HG02798 (cell line): ENCODE measurements at regions not wholly inside any gene's neighbourhood (a gene's known extent, or its start where the extent isn't known, plus 50 kb on each side); places are given as distances from the start of the nearest gene placed in this dataset.
"Not testable (repeated sequence)": the region's sequence is repeated elsewhere in the genome, so short reads cannot be mapped to it uniquely, and the experiment has no call there.

Experiments
- ATAC-seq: cut with Tn5 transposase; IDR thresholded peaks from one replicate; pipeline ENCODE4 v1.9.1; 2021; ENCODE audit warnings: mild to moderate bottlenecking; ENCODE audit not compliant: unreplicated experiment, poor library complexity

DNA sequence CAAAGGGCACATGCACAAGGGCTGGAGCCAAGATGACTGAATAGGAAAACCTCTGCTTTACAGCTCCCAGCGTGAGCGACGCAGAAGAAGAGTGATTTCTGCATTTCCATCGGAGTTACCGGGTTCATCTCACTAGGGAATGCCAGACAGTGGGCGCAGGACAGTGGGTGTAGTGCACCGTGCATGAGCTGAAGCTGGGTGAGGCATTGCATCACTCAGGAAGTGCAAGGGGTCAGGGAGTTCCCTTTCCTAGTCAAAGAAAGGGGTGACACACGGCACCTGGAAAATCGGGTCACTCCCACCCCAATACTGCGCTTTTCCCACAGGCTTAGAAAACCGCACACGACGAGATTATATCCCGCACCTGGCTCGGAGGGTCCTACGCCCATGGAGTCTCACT is 64.5 kb upstream of the HTR1E start:
- ATAC-seq, result not testable (repeated sequence)

DNA sequence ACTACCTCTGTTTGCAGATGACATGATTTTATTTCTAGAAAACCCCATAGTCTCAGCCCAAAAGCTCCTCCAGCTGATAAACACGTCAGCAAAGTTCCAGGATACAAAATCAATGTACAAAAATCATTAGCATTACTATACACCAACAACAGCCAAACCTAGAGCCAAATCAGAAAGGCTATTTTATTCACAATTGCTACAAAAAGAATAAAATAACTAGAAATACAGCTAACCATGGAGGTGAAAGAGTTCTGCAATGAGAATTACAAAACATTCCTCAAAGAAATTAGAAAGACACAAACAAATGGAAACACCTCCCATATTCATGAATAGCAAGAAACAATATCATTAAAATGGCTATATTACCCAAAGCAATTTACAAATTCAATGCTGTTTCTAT is 65.6 kb upstream of the HTR1E start:
- no peak for ATAC-seq

DNA sequence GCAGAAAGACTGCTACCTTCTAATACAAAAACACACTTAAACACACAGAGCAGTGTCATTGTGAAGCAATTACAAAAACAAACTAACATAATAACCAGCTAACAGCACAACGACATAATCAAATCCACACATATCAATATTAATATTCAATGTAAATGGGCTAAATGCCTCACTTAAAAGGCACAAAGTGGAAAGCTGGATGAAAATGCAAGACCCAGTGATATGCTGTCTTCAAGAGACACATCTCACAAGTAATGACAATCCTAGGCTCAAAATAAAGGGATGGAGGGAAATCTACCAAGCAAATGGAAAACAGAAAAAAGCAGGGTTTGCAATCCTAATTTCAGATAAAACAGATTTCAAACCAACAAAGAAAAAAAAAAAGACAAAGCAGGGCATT is 67.8 kb upstream of the HTR1E start:
- ATAC-seq, result no peak

GRCh38 chr6:86859513-86859912 is 77.8 kb upstream of the HTR1E start:
- no peak for ATAC-seq

DNA sequence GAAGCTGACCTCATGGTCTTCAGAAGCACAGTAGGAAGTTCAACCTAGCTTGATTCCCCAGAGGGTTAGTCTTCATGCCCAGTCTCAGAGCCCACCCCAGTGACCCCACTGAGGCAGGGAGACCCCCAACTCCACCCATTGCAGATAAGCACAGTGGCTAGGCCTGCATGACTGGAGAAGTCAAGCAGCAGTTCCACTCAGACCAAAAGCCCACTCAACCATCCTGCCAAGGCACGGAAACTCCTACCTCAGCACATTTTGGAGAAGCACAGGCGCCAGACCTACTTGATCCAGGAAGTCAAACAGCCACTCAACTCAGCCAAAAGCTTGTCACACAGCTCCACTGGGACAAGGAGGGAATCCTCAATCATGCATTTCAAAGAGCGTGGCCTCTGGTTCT is 78.4 kb upstream of the HTR1E start:
- no peak for ATAC-seq

DNA sequence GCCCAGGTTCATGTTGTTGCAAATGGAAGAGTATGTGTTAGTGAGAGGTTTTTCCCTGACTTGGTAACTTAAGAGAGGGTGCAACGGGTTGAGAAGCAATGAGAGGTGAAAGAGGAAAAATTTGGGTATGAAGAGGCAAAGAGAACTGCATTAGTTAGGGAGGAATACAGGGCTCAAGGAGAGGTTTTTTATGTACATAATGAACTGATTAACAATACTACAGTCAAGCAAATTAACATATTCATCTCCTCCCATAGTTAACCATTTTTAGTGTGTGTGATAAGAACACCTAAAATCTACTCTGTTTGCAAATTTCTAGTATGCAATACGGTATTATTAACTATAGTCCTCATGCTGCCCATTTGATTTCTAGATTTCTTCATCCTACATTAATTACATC is 79.5 kb upstream of the HTR1E start:
- ATAC-seq, result no peak

- peak; percentile 67 for ATAC-seq
These were observed 80.3 kb upstream of the HTR1E start for GRCh38 chr6:86856937-86857563.

DNA sequence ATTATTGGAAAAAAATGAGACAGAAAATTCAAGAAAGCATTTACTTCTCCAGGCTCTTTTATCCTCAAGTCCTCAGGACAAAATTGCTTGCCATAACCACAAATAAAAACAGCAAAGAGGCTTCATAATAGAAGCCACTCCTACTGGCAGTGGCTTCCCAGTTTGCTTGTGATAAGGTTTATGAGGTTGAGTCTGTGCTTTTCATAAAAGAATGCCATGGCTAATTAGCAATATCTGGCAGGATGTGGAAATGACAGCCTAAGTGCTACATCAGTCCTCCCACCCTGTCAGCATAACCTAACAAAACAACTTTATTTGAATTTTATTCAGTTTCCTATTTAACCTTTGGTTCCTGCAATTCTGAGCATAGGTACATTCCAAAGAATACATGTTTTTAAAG is 80.9 kb upstream of the HTR1E start:
- ATAC-seq, result no peak

GRCh38 chr6:86848986-86849385 is 88.3 kb upstream of the HTR1E start:
- ATAC-seq, result no peak

- no peak for ATAC-seq
These were observed 104.6 kb upstream of the HTR1E start for GRCh38 chr6:86832686-86833085.

DNA sequence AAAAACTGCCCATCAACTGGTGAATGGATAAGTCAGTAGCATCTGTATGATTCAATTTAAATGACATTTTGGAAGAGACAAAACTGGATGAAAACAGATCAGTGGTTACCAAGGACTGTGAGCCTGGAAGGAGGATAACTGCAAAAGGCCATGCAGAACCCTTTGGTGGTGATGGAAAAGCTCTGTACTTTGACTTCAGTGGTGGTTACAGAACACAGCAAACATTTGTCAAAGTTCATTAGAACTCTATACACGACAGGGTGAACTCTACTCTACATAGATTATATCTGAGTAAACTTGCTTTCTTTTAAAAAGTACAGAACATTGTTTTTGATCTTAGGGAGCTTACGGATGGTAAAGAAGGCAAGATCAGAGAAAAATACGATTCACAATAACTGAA is 111.9 kb upstream of the HTR1E start:
- ATAC-seq, result no peak

- ATAC-seq, result no peak
These were observed 114.6 kb upstream of the HTR1E start for GRCh38 chr6:86822747-86823146.

GRCh38 chr6:86820750-86821149 is 116.6 kb upstream of the HTR1E start:
- ATAC-seq, result no peak

DNA sequence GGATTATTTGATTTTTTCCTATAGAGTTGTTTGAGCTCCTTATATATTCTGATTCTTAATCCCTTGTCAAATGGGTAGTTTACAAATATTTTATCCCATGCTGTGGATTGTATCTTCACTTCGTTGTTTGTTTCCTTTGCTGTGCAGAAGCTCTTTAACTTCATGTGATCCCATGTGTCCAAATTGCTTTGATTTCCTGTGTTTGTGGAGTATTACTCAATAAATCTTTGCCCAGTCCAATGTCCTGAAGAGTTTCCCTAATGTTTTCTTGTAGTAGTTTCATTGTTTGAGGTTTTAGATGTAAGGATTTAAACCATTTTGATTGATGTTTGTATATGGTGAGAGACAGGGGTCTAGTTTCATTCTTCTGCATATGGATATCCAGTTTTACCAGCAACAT is 143.7 kb upstream of the HTR1E start:
- no peak for ATAC-seq

DNA sequence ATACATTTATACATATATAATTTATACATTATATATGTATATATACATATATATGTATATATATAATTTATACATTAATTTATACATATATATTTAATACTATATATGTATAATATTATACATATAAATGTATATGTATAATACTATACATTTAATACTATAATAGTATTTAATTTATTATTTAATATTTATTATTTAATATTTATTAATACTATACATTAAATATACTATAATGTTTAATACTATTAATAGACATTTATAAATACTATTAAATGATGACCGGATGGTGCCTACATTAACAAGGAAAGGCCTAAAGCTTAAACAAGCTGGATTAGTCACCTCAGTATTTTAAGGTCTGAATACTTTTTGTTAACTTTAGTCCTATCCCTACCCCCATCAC is 145.9 kb upstream of the HTR1E start:
- ATAC-seq, result no peak

DNA sequence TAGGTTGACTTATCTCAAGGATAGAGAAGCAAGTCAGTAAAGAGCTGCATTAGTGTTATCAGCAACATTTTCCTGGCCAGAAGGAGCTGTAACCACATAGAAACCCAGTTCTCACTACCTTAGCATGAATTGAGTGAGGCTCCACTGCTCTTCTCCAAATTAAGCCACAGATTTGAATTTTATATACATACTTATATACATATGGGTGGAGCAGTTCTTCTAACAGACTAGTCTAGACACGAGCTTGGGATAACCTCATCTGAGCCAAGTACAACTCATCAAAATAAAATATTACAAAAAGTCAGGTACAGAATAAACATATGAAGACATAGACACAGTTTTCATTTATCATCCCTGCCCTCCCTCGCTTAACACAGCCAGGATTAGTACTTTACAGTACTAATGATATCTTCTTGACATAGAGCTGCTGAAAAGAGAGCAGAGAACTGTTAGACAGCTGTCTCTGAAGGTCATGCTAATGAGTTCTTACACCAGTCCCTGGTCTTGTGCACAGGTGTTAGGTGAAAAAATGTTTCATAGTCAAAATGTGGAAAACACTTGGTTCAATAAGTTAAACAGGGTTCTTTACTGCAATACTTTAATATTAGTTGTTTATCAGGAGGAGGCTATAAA is 147.4 kb upstream of the HTR1E start:
- no peak for ATAC-seq

GRCh38 chr6:86782328-86782727 is 155.0 kb upstream of the HTR1E start:
- no peak for ATAC-seq

GRCh38 chr6:86780923-86781322 is 156.4 kb upstream of the HTR1E start:
- no peak for ATAC-seq

- no peak for ATAC-seq
These were observed 161.4 kb upstream of the HTR1E start for GRCh38 chr6:86775893-86776292.

- no peak for ATAC-seq
These were observed 172.1 kb upstream of the HTR1E start for GRCh38 chr6:86765211-86765610.

DNA sequence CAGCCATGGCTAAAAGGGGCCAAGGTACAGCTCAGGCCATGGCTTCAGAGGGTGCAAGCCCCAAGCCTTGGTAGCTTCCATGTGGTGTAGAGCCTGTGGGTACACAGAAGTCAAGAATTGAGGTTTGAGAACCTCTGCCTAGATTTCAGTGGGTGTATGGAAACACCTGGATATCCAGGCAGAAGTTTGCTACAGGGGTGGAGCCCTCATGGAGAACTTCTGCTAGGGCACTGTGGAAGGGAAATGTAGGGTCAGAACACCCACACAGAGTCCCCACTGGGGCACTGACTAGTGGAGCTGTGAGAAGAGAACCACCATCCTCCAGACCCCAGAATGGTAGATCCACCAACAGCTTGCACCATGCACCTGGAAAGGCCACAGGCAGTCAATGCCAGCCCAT is 177.4 kb upstream of the HTR1E start:
- not testable (repeated sequence) for ATAC-seq

DNA sequence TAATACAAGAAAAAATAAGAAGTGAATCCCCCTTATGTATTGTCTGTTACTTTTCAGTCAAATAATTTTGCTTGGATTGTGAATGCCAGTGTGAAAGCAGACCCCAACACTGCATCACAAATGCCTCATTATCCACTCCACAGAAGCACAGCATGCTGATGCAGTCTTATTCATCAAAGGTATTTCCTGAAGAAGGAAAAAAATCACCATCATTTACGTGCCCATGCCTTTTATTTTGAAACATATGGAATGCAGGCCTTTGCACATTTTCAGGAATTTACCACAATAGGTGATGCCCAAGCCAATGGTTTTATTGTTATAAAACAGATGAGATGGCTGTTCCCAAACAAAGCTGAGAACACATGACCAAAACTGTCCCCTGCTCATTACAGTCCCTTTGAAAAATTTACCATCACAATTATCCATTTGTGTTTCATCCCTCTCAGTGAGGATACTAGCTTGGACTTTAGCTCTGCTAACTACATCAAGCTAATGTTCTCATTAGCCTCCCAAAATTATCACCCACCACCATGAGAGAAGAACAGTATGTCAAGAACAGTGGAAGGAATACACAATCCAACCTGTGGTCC is 180.6 kb upstream of the HTR1E start:
- no peak for ATAC-seq
